HEK293 (cell line): ENCODE measurements at regions not wholly inside any gene's neighbourhood (a gene's known extent, or its start where the extent isn't known, plus 50 kb on each side); places are given as distances from the start of the nearest gene placed in this dataset.
A peak's percentile ranks its signal among the peaks of the same experiment; 100 is the strongest.

Experiments
- CTCF ChIA-PET: fragments of 350-600 bp; formaldehyde crosslinking; extraction: SDS; loops from one replicate; lab custom pipeline; 2021; ENCODE audit warnings: antibody characterized with exemption; lab: Yijun Ruan, JAX
- POLR2A ChIA-PET: fragments of 300-600 bp; formaldehyde crosslinking; extraction: SDS; loops from one replicate; lab custom pipeline; 2020; ENCODE audit warnings: antibody characterized with exemption, inconsistent platforms; lab: Yijun Ruan, JAX
- H3K27ac ChIP-seq: fragments of 200-500 bp; sonication (Bioruptor generic); 2 replicates; pipeline ENCODE4 v1.5.1; 2014; ENCODE audit warnings: low read depth, low read length, control low read depth, inconsistent platforms; ENCODE audit errors: extremely low read depth
- H3K36me3 ChIP-seq, 2 experiments: fragments of 200-500 bp in 1 of 2; sonication (Bioruptor generic) in 1 of 2; 1 replicate in 1 of 2; 2 replicates in 1 of 2; pipeline ENCODE4 v1.5.1; 2014 to 2017; ENCODE audit warnings: inconsistent platforms in 2 of 2, low read length in 2 of 2; ENCODE audit not compliant: control insufficient read depth in 2 of 2, insufficient read depth in 1 of 2
- H3K4me1 ChIP-seq: fragments of 200-500 bp; sonication (Bioruptor generic); 2 replicates; pipeline ENCODE4 v1.5.1; 2014; ENCODE audit warnings: mild to moderate bottlenecking, low read length, inconsistent platforms; ENCODE audit not compliant: control insufficient read depth, insufficient read depth
- H3K4me3 ChIP-seq: 2 replicates; pipeline ENCODE4 v1.5.1; 2011; ENCODE audit warnings: low read depth, mild to moderate bottlenecking, control low read depth, low read length, moderate library complexity
- H3K9me3 ChIP-seq: fragments of 200-500 bp; sonication (Bioruptor generic); 2 replicates; pipeline ENCODE4 v1.5.1; 2014; ENCODE audit warnings: low read depth, low read length, inconsistent platforms; ENCODE audit not compliant: control insufficient read depth, insufficient read depth
- FEZF1 ChIP-seq: fragments of 450-650 bp; formaldehyde crosslinking; IDR thresholded peaks from 2 replicates; pipeline ENCODE4 v1.5.1; 2016; ENCODE audit warnings: missing biosample characterization, missing genetic modification characterization
- SCRT2 ChIP-seq: fragments of 450-650 bp; formaldehyde crosslinking; IDR thresholded peaks from 2 replicates; pipeline ENCODE4 v1.5.1; 2016; ENCODE audit warnings: missing biosample characterization, missing genetic modification characterization
- YY2 ChIP-seq: fragments of 450-650 bp; formaldehyde crosslinking; IDR thresholded peaks from 2 replicates; pipeline ENCODE4 v1.5.1; 2016; ENCODE audit warnings: missing biosample characterization, missing genetic modification characterization
- ZNF114 ChIP-seq: fragments of 450-650 bp; formaldehyde crosslinking; IDR thresholded peaks from 2 replicates; pipeline ENCODE4 v1.5.0; 2017; ENCODE audit warnings: missing biosample characterization, missing genetic modification characterization
- ZNF133 ChIP-seq: fragments of 450-650 bp; formaldehyde crosslinking; IDR thresholded peaks from 2 replicates; pipeline ENCODE4 v1.5.1; 2016; ENCODE audit warnings: missing biosample characterization, missing genetic modification characterization
- ZNF169 ChIP-seq: fragments of 450-650 bp; formaldehyde crosslinking; IDR thresholded peaks from 2 replicates; pipeline ENCODE4 v1.5.1; 2016; ENCODE audit warnings: missing biosample characterization, missing genetic modification characterization
- ZNF214 ChIP-seq: fragments of 450-650 bp; formaldehyde crosslinking; IDR thresholded peaks from 2 replicates; pipeline ENCODE4 v1.5.1; 2017; ENCODE audit warnings: missing biosample characterization, mild to moderate bottlenecking, missing genetic modification characterization, borderline replicate concordance
- ZNF223 ChIP-seq: fragments of 450-650 bp; formaldehyde crosslinking; IDR thresholded peaks from 2 replicates; pipeline ENCODE4 v1.5.1; 2016; ENCODE audit warnings: missing biosample characterization, missing genetic modification characterization
- ZNF239 ChIP-seq: fragments of 450-650 bp; formaldehyde crosslinking; IDR thresholded peaks from 2 replicates; pipeline ENCODE4 v1.5.1; 2016; ENCODE audit warnings: missing biosample characterization, missing genetic modification characterization
- ZNF24 ChIP-seq: fragments of 450-650 bp; formaldehyde crosslinking; IDR thresholded peaks from 2 replicates; pipeline ENCODE4 v1.5.1; 2016; ENCODE audit warnings: missing biosample characterization, missing genetic modification characterization
- ZNF335 ChIP-seq: fragments of 450-650 bp; formaldehyde crosslinking; conservative IDR thresholded peaks from 2 replicates; pipeline ENCODE4 v1.5.1; 2016; ENCODE audit warnings: missing biosample characterization, missing genetic modification characterization
- ZNF654 ChIP-seq: fragments of 450-650 bp; formaldehyde crosslinking; IDR thresholded peaks from 2 replicates; pipeline ENCODE4 v1.5.1; 2016; ENCODE audit warnings: low read depth, missing biosample characterization, missing genetic modification characterization
- ZNF776 ChIP-seq: fragments of 450-650 bp; formaldehyde crosslinking; IDR thresholded peaks from 2 replicates; pipeline ENCODE4 v1.5.0; 2017; ENCODE audit warnings: missing biosample characterization, missing genetic modification characterization, borderline replicate concordance
- ZNF791 ChIP-seq: fragments of 450-650 bp; formaldehyde crosslinking; IDR thresholded peaks from 2 replicates; pipeline ENCODE4 v1.5.1; 2016; ENCODE audit warnings: missing biosample characterization, missing genetic modification characterization
- ZNF843 ChIP-seq: fragments of 450-650 bp; formaldehyde crosslinking; IDR thresholded peaks from 2 replicates; pipeline ENCODE4 v1.5.1; 2016; ENCODE audit warnings: missing biosample characterization, missing genetic modification characterization
- TF ChIP-seq, protein P1 (sequence below): fragments of 450-650 bp; formaldehyde crosslinking; IDR thresholded peaks from 2 replicates; pipeline ENCODE4 v1.5.1; 2016; ENCODE audit warnings: missing biosample characterization, missing genetic modification characterization, low read depth
- TF ChIP-seq, protein P2 (sequence below): fragments of 450-650 bp; formaldehyde crosslinking; IDR thresholded peaks from 2 replicates; pipeline ENCODE4 v1.5.1; 2016; ENCODE audit warnings: missing biosample characterization, missing genetic modification characterization

DNA sequence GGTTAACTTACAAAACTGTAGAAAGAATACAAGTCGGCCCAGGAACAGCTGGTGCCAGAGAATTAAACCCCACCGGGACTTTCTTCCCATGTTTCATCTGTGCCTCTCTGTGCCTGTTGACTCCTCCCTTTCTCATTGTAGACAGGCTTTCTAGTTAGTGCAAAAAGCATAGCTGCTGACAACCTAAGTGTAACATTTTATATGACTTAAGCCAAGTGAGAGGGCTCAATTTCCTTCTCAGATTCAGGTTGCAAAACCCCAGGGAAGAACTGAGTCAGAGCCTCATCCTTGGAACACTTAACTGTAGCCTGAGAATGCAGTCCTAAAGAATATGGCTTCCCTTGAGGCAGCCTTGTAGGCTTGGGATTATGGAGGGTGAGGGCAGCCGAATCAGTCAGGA is 302.5 kb upstream of the AZI2 start:
- TF ChIP-seq ZNF114 (tag by site-specific recombination) (no peak), YY2 (tag by site-specific recombination) (no peak), ZNF133 (tag by site-specific recombination) (no peak), ZNF24 (no peak), ZNF214 (tag by site-specific recombination) (no peak), ZNF223 (no peak)
- TF ChIP-seq, all 188 proteins: peak for 0
- POLR2A ChIA-PET: no interaction called here
- CTCF ChIA-PET: interaction anchor here (1.3 to 1.7 kb wide), 2 partner anchors 10 to 16 kb away, joined by 4 to 8 read pairs; no protein-coding TSS in a partner anchor
- Histone ChIP-seq H3K4me1 (no peaks in the 10 kb centered on the region), H3K36me3 (no peaks in the 10 kb centered on the region), H3K27ac (no peak overlapping the region), H3K9me3 (no peaks in the 10 kb centered on the region), H3K4me3 (no peak overlapping the region)

DNA sequence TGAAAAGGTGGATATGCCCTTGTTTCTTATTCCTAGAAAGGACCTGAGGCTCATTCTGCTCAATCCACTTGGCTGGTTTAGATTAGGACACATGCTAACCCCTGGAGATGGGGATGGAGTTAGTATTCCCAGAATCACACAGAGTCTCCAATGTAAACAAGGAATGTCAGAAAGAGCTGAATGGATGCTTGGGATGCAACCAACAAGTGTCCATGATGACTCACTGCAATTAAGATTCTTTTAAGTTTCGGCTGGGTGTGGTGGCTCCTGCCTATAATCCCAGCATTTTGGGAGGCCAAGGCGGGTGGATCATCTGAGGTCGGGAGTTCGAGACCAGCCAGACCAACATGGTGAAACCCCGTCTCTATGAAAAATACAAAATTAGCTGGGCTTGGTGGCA is 315.5 kb upstream of the AZI2 start:
- POLR2A ChIA-PET: no interaction called here
- peak; percentile 76 for TF ChIP-seq SCRT2 (tag by site-specific recombination)
- TF ChIP-seq ZNF791 (tag by site-specific recombination): no peak
- Histone ChIP-seq H3K27ac (no peak overlapping the region), H3K9me3 (no peaks in the 10 kb centered on the region), H3K4me3 (no peak overlapping the region), H3K36me3 (no peaks in the 10 kb centered on the region), H3K4me1 (no peaks in the 10 kb centered on the region)
- CTCF ChIA-PET: no interaction called here

DNA sequence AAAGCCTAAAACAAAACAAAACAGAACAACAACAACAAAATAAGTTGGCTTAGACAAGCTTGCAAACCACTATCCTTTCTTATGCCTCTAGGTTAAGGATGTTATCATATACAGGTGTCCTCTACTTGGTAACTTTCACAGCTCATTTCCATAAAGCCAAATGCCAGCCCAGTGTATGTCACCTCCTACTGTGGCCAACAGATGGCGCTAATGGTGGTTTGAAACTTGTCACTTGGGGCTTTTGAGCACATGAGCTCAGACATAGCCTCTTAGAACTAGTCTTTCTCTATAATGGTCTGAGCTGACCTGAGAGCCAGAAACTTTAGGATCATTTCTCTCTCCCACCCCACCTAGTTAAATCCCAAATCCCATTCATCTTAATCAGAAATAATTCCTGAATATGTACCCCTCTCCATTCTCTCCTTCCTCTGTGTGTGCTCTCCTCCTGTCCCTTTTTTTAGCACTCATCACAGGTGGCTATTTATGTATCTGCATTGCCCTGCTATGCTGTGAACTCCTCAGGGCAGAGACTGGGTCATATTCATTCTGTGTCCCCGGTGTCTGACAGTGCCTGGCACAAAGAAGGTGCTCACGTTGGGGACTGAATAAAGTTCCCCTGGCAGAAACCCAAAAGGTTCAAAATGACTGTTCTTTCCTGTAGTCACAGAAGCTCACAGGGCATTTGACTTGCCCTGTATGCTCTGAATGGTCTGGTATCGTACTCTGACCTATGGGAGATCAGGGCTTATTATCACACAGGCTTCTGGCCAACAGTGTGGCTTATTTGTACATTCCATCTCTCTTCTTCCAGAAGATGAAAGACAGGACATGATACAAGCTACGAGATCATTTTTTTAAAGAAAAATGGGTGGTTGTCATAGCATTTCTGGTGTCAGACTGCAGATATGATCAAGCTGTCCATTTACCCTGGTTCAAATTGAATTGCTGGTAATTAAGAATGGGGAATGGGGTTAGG is 319.3 kb upstream of the AZI2 start:
- Histone ChIP-seq H3K4me1 (no peaks in the 10 kb centered on the region), H3K4me3 (no peak overlapping the region), H3K9me3 (no peaks in the 10 kb centered on the region), H3K36me3 (no peaks in the 10 kb centered on the region), H3K27ac (no peak overlapping the region)
- CTCF ChIA-PET: interaction anchor here (0.5 to 2.1 kb wide), 32 partner anchors 9 to 1760 kb away, joined by 3 to 20 read pairs (median 3); no protein-coding TSS in a partner anchor
- POLR2A ChIA-PET: interaction anchor here (0.6 kb wide), 1 partner anchor 62 kb away, joined by 6 read pairs; no protein-coding TSS in a partner anchor
- TF ChIP-seq ZNF776 (tag by site-specific recombination) (no peak), ZNF169 (tag by site-specific recombination) (no peak), ZNF335 (0 out of 2 replicates have a peak, but pooled peaks have one; percentile 12), ZNF654 (tag by site-specific recombination) (peak; percentile 37)
- TF ChIP-seq, protein P1, sequence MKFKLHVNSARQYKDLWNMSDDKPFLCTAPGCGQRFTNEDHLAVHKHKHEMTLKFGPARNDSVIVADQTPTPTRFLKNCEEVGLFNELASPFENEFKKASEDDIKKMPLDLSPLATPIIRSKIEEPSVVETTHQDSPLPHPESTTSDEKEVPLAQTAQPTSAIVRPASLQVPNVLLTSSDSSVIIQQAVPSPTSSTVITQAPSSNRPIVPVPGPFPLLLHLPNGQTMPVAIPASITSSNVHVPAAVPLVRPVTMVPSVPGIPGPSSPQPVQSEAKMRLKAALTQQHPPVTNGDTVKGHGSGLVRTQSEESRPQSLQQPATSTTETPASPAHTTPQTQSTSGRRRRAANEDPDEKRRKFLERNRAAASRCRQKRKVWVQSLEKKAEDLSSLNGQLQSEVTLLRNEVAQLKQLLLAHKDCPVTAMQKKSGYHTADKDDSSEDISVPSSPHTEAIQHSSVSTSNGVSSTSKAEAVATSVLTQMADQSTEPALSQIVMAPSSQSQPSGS (tag by site-specific recombination): no peak
- TF ChIP-seq, protein P2, sequence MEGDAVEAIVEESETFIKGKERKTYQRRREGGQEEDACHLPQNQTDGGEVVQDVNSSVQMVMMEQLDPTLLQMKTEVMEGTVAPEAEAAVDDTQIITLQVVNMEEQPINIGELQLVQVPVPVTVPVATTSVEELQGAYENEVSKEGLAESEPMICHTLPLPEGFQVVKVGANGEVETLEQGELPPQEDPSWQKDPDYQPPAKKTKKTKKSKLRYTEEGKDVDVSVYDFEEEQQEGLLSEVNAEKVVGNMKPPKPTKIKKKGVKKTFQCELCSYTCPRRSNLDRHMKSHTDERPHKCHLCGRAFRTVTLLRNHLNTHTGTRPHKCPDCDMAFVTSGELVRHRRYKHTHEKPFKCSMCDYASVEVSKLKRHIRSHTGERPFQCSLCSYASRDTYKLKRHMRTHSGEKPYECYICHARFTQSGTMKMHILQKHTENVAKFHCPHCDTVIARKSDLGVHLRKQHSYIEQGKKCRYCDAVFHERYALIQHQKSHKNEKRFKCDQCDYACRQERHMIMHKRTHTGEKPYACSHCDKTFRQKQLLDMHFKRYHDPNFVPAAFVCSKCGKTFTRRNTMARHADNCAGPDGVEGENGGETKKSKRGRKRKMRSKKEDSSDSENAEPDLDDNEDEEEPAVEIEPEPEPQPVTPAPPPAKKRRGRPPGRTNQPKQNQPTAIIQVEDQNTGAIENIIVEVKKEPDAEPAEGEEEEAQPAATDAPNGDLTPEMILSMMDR (tag by site-specific recombination): peak; percentile 13; the same call in 1 of the 2 replicates

DNA sequence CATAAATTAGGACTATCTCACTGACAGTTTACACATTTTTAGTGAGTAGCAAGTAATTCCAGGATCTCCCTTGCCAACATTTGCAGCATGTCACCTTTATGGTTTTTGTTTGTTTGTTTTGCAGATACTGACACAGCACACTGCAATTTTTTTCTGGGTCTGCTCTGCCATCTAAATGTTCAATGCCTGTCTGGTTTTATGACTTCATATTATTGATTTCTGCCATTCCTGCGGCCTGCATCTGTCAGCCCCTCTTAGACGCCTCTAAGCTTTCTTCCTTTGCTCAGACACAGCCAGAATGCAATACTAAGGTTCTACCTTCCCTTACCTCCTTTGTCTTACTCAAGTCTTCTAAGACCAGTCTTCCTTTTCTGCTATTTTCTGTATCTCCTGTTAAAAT is 321.2 kb upstream of the AZI2 start:
- ChIA-PET POLR2A (no interaction called here), CTCF (interaction anchor here (0.7 to 0.8 kb wide), 2 partner anchors 24 to 133 kb away, joined by 4 read pairs; no protein-coding TSS in a partner anchor)
- TF ChIP-seq ZNF239 (tag by site-specific recombination) (no peak), FEZF1 (tag by site-specific recombination) (peak; percentile 85), ZNF843 (0 out of 2 replicates have a peak, but pooled peaks have one; percentile 22)
- Histone ChIP-seq H3K27ac (no peak overlapping the region), H3K36me3 (no peaks in the 10 kb centered on the region), H3K4me1 (no peaks in the 10 kb centered on the region), H3K4me3 (no peak overlapping the region), H3K9me3 (no peaks in the 10 kb centered on the region)
